K562 (cell line): ENCODE measurements at regions not wholly inside any gene's neighbourhood (a gene's known extent, or its start where the extent isn't known, plus 50 kb on each side); places are given as distances from the start of the nearest gene placed in this dataset.

Source experiments
- ATAC-seq: fragments of 200-7000 bp; cut with Tn5 transposase; 3 replicates; pipeline ENCODE4 v1.9.1; 2020; ENCODE audit warnings: moderate library complexity
- BruUV-seq: library from RNA; stranded (reverse); fragments of 400-500 nt; replicated peaks from 2 replicates; lab custom pipeline; 2021; lab: Mats Ljungman, UMichigan
- CTCF ChIA-PET: fragments of 300-600 bp; formaldehyde crosslinking; extraction: SDS; loops from one replicate; lab custom pipeline; 2021; ENCODE audit warnings: low intra/inter-chr PET ratio; lab: Yijun Ruan, JAX
- POLR2A ChIA-PET: fragments of 300-600, 350-650 bp; sonication (Branson Sonifier 250); formaldehyde crosslinking; extraction: SDS; loops from one replicate; lab custom pipeline; 2021; ENCODE audit warnings: antibody characterized with exemption, inconsistent platforms; lab: Yijun Ruan, JAX
- DNase-seq, 4 experiments: peaks; one replicate each; pipeline versions ENCODE4 v3.0.0 to v3.0.0-alpha.2; 2011 to 2018; ENCODE audit warnings: low spot score in 3 of 4, mixed read lengths in 3 of 4; ENCODE audit errors: extremely low read depth in 1 of 4
- FAIRE-seq: peaks from 2 replicates; lab custom pipeline; 2011; peaks lifted over from hg19 to GRCh38; lab: Jason Lieb, UNC
- H2AFZ ChIP-seq: 2 replicates; pipeline ENCODE4 v1.6.0; 2011; ENCODE audit warnings: low read depth, low read length, control low read depth, inconsistent platforms
- H3K27ac ChIP-seq: fragments of 200-600 bp; 3 replicates; pipeline ENCODE4 v1.8.0; 2011; ENCODE audit warnings: low read depth, mild to moderate bottlenecking, control low read depth, inconsistent platforms, low read length, moderate library complexity, mixed read lengths; ENCODE audit errors: extremely low read depth
- H3K27me3 ChIP-seq, 2 experiments: fragments of 300-600 bp in 1 of 2; 2 replicates in 1 of 2; 3 replicates in 1 of 2; pipeline versions ENCODE4 v1.6.0 to v1.8.0; 2011; ENCODE audit warnings: inconsistent platforms in 2 of 2, low read length in 2 of 2, mild to moderate bottlenecking in 1 of 2, mixed read lengths in 1 of 2, moderate library complexity in 1 of 2; ENCODE audit not compliant: control insufficient read depth in 2 of 2, insufficient read depth in 2 of 2
- H3K36me3 ChIP-seq: fragments of 300-600 bp; 3 replicates; pipeline ENCODE4 v1.8.0; 2011; ENCODE audit warnings: mild to moderate bottlenecking, low read length, inconsistent platforms; ENCODE audit not compliant: control insufficient read depth, insufficient read depth
- H3K4me1 ChIP-seq, 2 experiments: fragments of 200-600 bp in 1 of 2; replicated peaks in 1 of 2; 2 replicates in 1 of 2; 3 replicates in 1 of 2; pipeline versions ENCODE4 v1.5.1 to v1.8.0; 2011; ENCODE audit warnings: inconsistent platforms in 2 of 2, low read length in 2 of 2, mild to moderate bottlenecking in 1 of 2, mixed read lengths in 1 of 2, moderate library complexity in 1 of 2; ENCODE audit not compliant: control insufficient read depth in 2 of 2, insufficient read depth in 2 of 2
- H3K4me2 ChIP-seq: 2 replicates; pipeline ENCODE4 v1.6.1; 2011; ENCODE audit warnings: low read length, control low read depth, inconsistent platforms, mixed read lengths; ENCODE audit not compliant: insufficient read depth
- H3K4me3 ChIP-seq: fragments of 200-600 bp; sonication (generic), shearing (Covaris generic); 2 replicates; pipeline ENCODE4 v1.5.1; 2016; ENCODE audit warnings: control low read depth, inconsistent platforms
- H3K79me2 ChIP-seq: fragments of 200-600 bp; 3 replicates; pipeline ENCODE4 v1.8.0; 2011; ENCODE audit warnings: low read length, inconsistent platforms; ENCODE audit not compliant: control insufficient read depth, insufficient read depth
- H3K9ac ChIP-seq, 2 experiments: 2 replicates each; pipeline versions ENCODE4 v1.6.0 to v1.6.1; 2011; ENCODE audit warnings: low read depth in 2 of 2, low read length in 2 of 2, control low read depth in 1 of 2, inconsistent platforms in 1 of 2, mild to moderate bottlenecking in 1 of 2, mixed read lengths in 1 of 2; ENCODE audit not compliant: insufficient read depth in 1 of 2
- H3K9me1 ChIP-seq: one replicate; pipeline ENCODE4 v1.6.0; 2011; ENCODE audit warnings: inconsistent platforms, mild to moderate bottlenecking, low read length, moderate library complexity; ENCODE audit not compliant: control insufficient read depth, insufficient read depth
- H3K9me3 ChIP-seq: replicated peaks from 2 replicates; pipeline ENCODE4 v1.5.1; 2011; ENCODE audit warnings: low read depth, low read length, inconsistent platforms; ENCODE audit not compliant: control insufficient read depth, insufficient read depth
- H4K20me1 ChIP-seq: replicated peaks from 2 replicates; pipeline ENCODE4 v1.6.1; 2011; ENCODE audit warnings: low read length, inconsistent platforms, mixed read lengths; ENCODE audit not compliant: control insufficient read depth, insufficient read depth
- CCNT2 ChIP-seq: IDR thresholded peaks from 2 replicates; pipeline ENCODE4 v1.6.1; 2011; ENCODE audit warnings: borderline replicate concordance, low read depth, mild to moderate bottlenecking, moderate library complexity, mixed read lengths, low read length; ENCODE audit not compliant: insufficient read length; ENCODE audit errors: extremely low read depth
- GATA2 ChIP-seq: sonication (generic); formaldehyde crosslinking; IDR thresholded peaks from 2 replicates; pipeline ENCODE4 v1.4.0; 2020; ENCODE audit warnings: mild to moderate bottlenecking, missing genetic modification reagents
- PRPF4 ChIP-seq: fragments of 200-400 bp; formaldehyde crosslinking; IDR thresholded peaks from one replicate; pipeline ENCODE4 v1.6.1; 2017; ENCODE audit warnings: low read length, low read depth, mild to moderate bottlenecking; ENCODE audit not compliant: insufficient read depth, poor library complexity, severe bottlenecking
- RBM15 ChIP-seq: fragments of 200-400 bp; formaldehyde crosslinking; IDR thresholded peaks from 2 replicates; pipeline ENCODE4 v1.6.1; 2018; ENCODE audit warnings: mild to moderate bottlenecking, low read length, moderate library complexity; ENCODE audit not compliant: insufficient read depth
- RBM25 ChIP-seq: fragments of 200-400 bp; formaldehyde crosslinking; IDR thresholded peaks from 2 replicates; pipeline ENCODE4 v1.6.1; 2018; ENCODE audit warnings: low read length, low read depth, moderate library complexity; ENCODE audit not compliant: severe bottlenecking
- SMARCB1 ChIP-seq: IDR thresholded peaks from 2 replicates; pipeline ENCODE4 v1.6.1; 2011; ENCODE audit warnings: improper control_type of control experiment, low read depth; ENCODE audit not compliant: insufficient read length
- SRSF1 ChIP-seq: fragments of 200-400 bp; formaldehyde crosslinking; IDR thresholded peaks from 2 replicates; pipeline ENCODE4 v1.6.1; 2017; ENCODE audit warnings: mild to moderate bottlenecking, low read depth, low read length, moderate library complexity
- TAF1 ChIP-seq: IDR thresholded peaks from 2 replicates; pipeline ENCODE4 v1.6.1; 2011; ENCODE audit warnings: mild to moderate bottlenecking, low read length, moderate library complexity; ENCODE audit not compliant: insufficient read depth, control insufficient read depth, severe bottlenecking; ENCODE audit errors: extremely low read depth
- U2AF1 ChIP-seq: fragments of 200-400 bp; formaldehyde crosslinking; optimal IDR thresholded peaks from 2 replicates; pipeline ENCODE3; 2017; ENCODE audit warnings: mild to moderate bottlenecking, low read depth, low read length, moderate library complexity
- ZBTB40 ChIP-seq, 2 experiments: fragments of 450-650 bp in 1 of 2; sonication (generic) in 1 of 2; formaldehyde crosslinking in 1 of 2; IDR thresholded peaks; 2 replicates each; pipeline versions ENCODE4 v1.7.1 to v1.9.0; 2016 to 2022; ENCODE audit warnings: inconsistent platforms in 1 of 2, mild to moderate bottlenecking in 1 of 2, missing genetic modification reagents in 1 of 2
- WGBS: fragments of 100-300 bp; shearing (Covaris generic); methylation state at CpG from one replicate; pipeline ENCODE4 v1.1.6; 2016; ENCODE audit warnings: low coverage, mixed read lengths; ENCODE audit not compliant: insufficient coverage; ENCODE audit errors: missing lambda C conversion rate; 5-methylcytosine and 5-hydroxymethylcytosine counted together
- in situ Hi-C: fragments of 300-500 bp; cut with MboI; formaldehyde crosslinking; loops from 4 replicates; pipeline ENCODE4 v1.15.0; 2018; ENCODE audit warnings: inconsistent platforms, mixed read lengths
- intact Hi-C: fragments of 100-400 bp; cut with micrococcal nuclease; formaldehyde crosslinking; loops from 2 replicates; pipeline ENCODE4 v1.14.2; 2022

GRCh38 chr7:67990716-67991115 lies 994.1 kb downstream of the TYW1 start (continued):
- no peak for TF ChIP-seq TAF1
- no peak for TF ChIP-seq CCNT2
- no peak for TF ChIP-seq PRPF4
- TF ChIP-seq SRSF1, result no peak
- TF ChIP-seq RBM25, result no peak
- TF ChIP-seq, all 486 proteins: peak for 0

DNA sequence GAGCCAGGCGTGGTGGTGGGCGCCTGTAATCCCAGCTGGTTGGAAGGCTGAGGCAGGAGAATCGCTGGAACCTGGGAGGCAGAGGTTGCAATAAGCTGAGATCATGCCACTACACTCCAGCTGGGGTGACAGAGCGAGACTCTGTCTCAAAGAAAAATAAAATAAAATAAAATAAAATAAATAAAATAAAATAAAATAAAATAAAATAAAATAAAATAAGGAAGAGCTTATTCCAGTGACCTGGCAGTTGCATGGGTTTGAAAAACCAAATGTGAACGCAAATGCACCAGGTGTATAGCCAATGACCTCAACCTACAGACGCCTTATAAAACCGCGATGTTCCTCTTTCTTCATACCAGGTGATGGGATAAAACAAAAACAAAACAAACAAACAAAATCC lies 995.7 kb downstream of the TYW1 start:
- H3K9me1 ChIP-seq, result no peaks in the 10 kb centered on the region
- no peak overlapping the region for H3K4me2 ChIP-seq
- H3K4me3 ChIP-seq, result no peak overlapping the region
- H3K9ac ChIP-seq, result no peak overlapping the region
- BruUV-seq, result no TSS peak
- no peaks in the 10 kb centered on the region for H3K27me3 ChIP-seq
- no peaks in the 10 kb centered on the region for H4K20me1 ChIP-seq
- H3K9me3 ChIP-seq, result no peaks in the 10 kb centered on the region
- no peaks in the 10 kb centered on the region for H3K79me2 ChIP-seq
- CTCF ChIA-PET, result no interaction called here
- ATAC-seq, result no peak
- H3K4me1 ChIP-seq, result no peaks in the 10 kb centered on the region
- H3K27ac ChIP-seq, result no peak overlapping the region
- H3K36me3 ChIP-seq, result no peaks in the 10 kb centered on the region
- intact Hi-C loops, result no loop called here
- H2AFZ ChIP-seq, result no peak overlapping the region
- POLR2A ChIA-PET, result interaction anchor here (1.2 kb wide), 1 partner anchor 24 kb away, joined by 4 read pairs; no protein-coding TSS in a partner anchor
- in situ Hi-C loops, result no loop called here
- no peak for FAIRE-seq
- whole genome bisulfite sequencing, result 0% methylated on average over 8 of the region's 8 CpGs
- no peak for DNase-seq
- TF ChIP-seq GATA2 (CRISPR knock-in tag) (no peak), U2AF1 (no peak), SMARCB1 (no peak), ZBTB40 (IDR thresholded peaks at IDR 0.05) (no peak), ZBTB40 (CRISPR knock-in tag; IDR thresholded peaks at IDR 0.05) (no peak), RBM15 (no peak)
